Peyer's patch (tissue), 4 donors: ENCODE measurements at regions not wholly inside any gene's neighbourhood (a gene's known extent, or its start where the extent isn't known, plus 50 kb on each side); places are given as distances from the start of the nearest gene placed in this dataset.

Experiments used
- DNase-seq, 3 donors: peaks; one replicate each; pipeline ENCODE4 v3.0.0-alpha.2; 2017 to 2019
- H3K27ac ChIP-seq, 4 donors: fragments of 200-600 bp; sonication (generic); one replicate each; pipeline ENCODE4 v1.5.1; 2016 to 2019
- H3K27me3 ChIP-seq, 2 donors: fragments of 200-600 bp; sonication (generic); one replicate each; pipeline ENCODE4 v1.5.1; 2019
- H3K36me3 ChIP-seq, 3 donors: fragments of 200-600 bp; sonication (generic); one replicate each; pipeline ENCODE4 v1.5.1; 2016 to 2019
- H3K4me1 ChIP-seq, 4 donors: fragments of 200-600 bp; sonication (generic); one replicate each; pipeline ENCODE4 v1.5.1; 2016 to 2019
- H3K4me3 ChIP-seq, 4 donors: fragments of 200-600 bp; sonication (generic); 1 replicate in 3 of 4; 2 replicates in 1 of 4; pipeline ENCODE4 v1.5.1; 2016 to 2019; ENCODE audit warnings: mild to moderate bottlenecking in 1 of 4
- H3K9me3 ChIP-seq, 4 donors: fragments of 200-600 bp; sonication (generic); one replicate each; pipeline ENCODE4 v1.5.1; 2016 to 2019; ENCODE audit warnings: mild to moderate bottlenecking in 1 of 4
- POLR2A ChIP-seq, 2 donors: fragments of 450-650 bp; IDR thresholded peaks; one replicate each; pipeline ENCODE4 v1.5.1; 2017; ENCODE audit warnings: antibody characterized with exemption in 2 of 2, mild to moderate bottlenecking in 2 of 2, moderate library complexity in 2 of 2
- small RNA-seq, 2 donors: library from RNA; depleted of rRNA; stranded (forward); fragments of <200 nt; gene quantifications; one replicate each; pipeline ENCODE3, GENCODE V24; 2016
- TF ChIP-seq, protein P1 (sequence below), 6 experiments: fragments of 450-650 bp in 4 of 6; fragments of 200-600 bp in 2 of 6; sonication (generic) in 1 of 6; IDR thresholded peaks; one replicate each; pipeline ENCODE4 v1.5.1; 2017 to 2019; ENCODE audit warnings: antibody characterized with exemption in 6 of 6, mild to moderate bottlenecking in 3 of 6, moderate library complexity in 1 of 6

- H3K27me3 ChIP-seq = no peaks in the 10 kb centered on the region
- H3K4me3 ChIP-seq = no peak overlapping the region
- TF ChIP-seq POLR2A (IDR thresholded peaks at IDR 0.05) = no peak
- TF ChIP-seq, protein P1, sequence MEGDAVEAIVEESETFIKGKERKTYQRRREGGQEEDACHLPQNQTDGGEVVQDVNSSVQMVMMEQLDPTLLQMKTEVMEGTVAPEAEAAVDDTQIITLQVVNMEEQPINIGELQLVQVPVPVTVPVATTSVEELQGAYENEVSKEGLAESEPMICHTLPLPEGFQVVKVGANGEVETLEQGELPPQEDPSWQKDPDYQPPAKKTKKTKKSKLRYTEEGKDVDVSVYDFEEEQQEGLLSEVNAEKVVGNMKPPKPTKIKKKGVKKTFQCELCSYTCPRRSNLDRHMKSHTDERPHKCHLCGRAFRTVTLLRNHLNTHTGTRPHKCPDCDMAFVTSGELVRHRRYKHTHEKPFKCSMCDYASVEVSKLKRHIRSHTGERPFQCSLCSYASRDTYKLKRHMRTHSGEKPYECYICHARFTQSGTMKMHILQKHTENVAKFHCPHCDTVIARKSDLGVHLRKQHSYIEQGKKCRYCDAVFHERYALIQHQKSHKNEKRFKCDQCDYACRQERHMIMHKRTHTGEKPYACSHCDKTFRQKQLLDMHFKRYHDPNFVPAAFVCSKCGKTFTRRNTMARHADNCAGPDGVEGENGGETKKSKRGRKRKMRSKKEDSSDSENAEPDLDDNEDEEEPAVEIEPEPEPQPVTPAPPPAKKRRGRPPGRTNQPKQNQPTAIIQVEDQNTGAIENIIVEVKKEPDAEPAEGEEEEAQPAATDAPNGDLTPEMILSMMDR (IDR thresholded peaks at IDR 0.05) = no peak
- H3K9me3 ChIP-seq = no peaks in the 10 kb centered on the region
- no peaks in the 10 kb centered on the region for H3K4me1 ChIP-seq
- no peaks in the 10 kb centered on the region for H3K36me3 ChIP-seq
- DNase-seq = no peak
- no peak overlapping the region for H3K27ac ChIP-seq
Measured at GRCh38 chr12:9273276-9273675, 65.1 kb upstream of the PZP start.

- no peak overlapping the region for H3K4me3 ChIP-seq
- DNase-seq = no peak
- H3K4me1 ChIP-seq = no peaks in the 10 kb centered on the region
- H3K27ac ChIP-seq = no peak overlapping the region
- H3K27me3 ChIP-seq = no peaks in the 10 kb centered on the region
- no peaks in the 10 kb centered on the region for H3K9me3 ChIP-seq
- no peak for TF ChIP-seq POLR2A (IDR thresholded peaks at IDR 0.05)
- TF ChIP-seq, protein P1 (IDR thresholded peaks at IDR 0.05) = no peak
- H3K36me3 ChIP-seq = no peaks in the 10 kb centered on the region
Measured at GRCh38 chr12:9271875-9272274, 63.7 kb upstream of the PZP start.

GRCh38 chr12:9264546-9264945, 56.4 kb upstream of the PZP start:
- TF ChIP-seq, protein P1 (IDR thresholded peaks at IDR 0.05) = no peak
- TF ChIP-seq POLR2A (IDR thresholded peaks at IDR 0.05) = no peak
- no peak overlapping the region for H3K4me3 ChIP-seq
- no peak for DNase-seq
- no peaks in the 10 kb centered on the region for H3K4me1 ChIP-seq
- H3K27ac ChIP-seq = no peak overlapping the region
- no peaks in the 10 kb centered on the region for H3K9me3 ChIP-seq
- H3K27me3 ChIP-seq = no peaks in the 10 kb centered on the region
- no peaks in the 10 kb centered on the region for H3K36me3 ChIP-seq

- DNase-seq = no peak
- Histone ChIP-seq H3K27ac (no peak overlapping the region), H3K27me3 (no peaks in the 10 kb centered on the region), H3K36me3 (no peaks in the 10 kb centered on the region), H3K9me3 (no peaks in the 10 kb centered on the region), H3K4me3 (no peak overlapping the region), H3K4me1 (no peaks in the 10 kb centered on the region)
- TF ChIP-seq, protein P1 (IDR thresholded peaks at IDR 0.05) = no peak
- no peak for TF ChIP-seq POLR2A (IDR thresholded peaks at IDR 0.05)
Measured at GRCh38 chr12:9260931-9261330, 52.7 kb upstream of the PZP start.

- H3K36me3 ChIP-seq = no peaks in the 10 kb centered on the region
- no peaks in the 10 kb centered on the region for H3K9me3 ChIP-seq
- no peak for TF ChIP-seq POLR2A (IDR thresholded peaks at IDR 0.05)
- TF ChIP-seq, protein P1 (IDR thresholded peaks at IDR 0.05) = no peak
- no peak for DNase-seq
- no peaks in the 10 kb centered on the region for H3K4me1 ChIP-seq
- H3K27me3 ChIP-seq = no peaks in the 10 kb centered on the region
- H3K4me3 ChIP-seq = no peak overlapping the region
- H3K27ac ChIP-seq = no peak overlapping the region
Measured at GRCh38 chr12:9258676-9259075, 50.5 kb upstream of the PZP start.

Small RNA genes in the stretch of these regions (small RNA-seq; reads per million reads assigned to genes)
- 0 reads per million in 2 donors for gene RF00072
